Stimulated activated CD4-positive, alpha-beta T cell treated with anti-CD3 and anti-CD28 coated beads, Interleukin-15, amount 100 ng/mL, for 24 hours (primary cell): ENCODE measurements at regions not wholly inside any gene's neighbourhood (a gene's known extent, or its start where the extent isn't known, plus 50 kb on each side); places are given as distances from the start of the nearest gene placed in this dataset.

ENCODE experiments used
- DNase-seq: peaks from one replicate; pipeline ENCODE4 v3.0.0-alpha.2; 2020

- no peak for DNase-seq
Measured at GRCh38 chr21:20308586-20309315, 689.5 kb upstream of the NCAM2 start.

- DNase-seq: no peak
Measured at GRCh38 chr21:20311234-20311787, 686.9 kb upstream of the NCAM2 start.

- no peak for DNase-seq
Measured at GRCh38 chr21:20313013-20313412, 685.2 kb upstream of the NCAM2 start.

GRCh38 chr21:20315042-20315441, 683.2 kb upstream of the NCAM2 start:
- no peak for DNase-seq

- no peak for DNase-seq
Measured at GRCh38 chr21:20329636-20330035, 668.6 kb upstream of the NCAM2 start.

GRCh38 chr21:20330652-20331051, 667.6 kb upstream of the NCAM2 start:
- no peak for DNase-seq

GRCh38 chr21:20334585-20334984, 663.6 kb upstream of the NCAM2 start:
- DNase-seq: no peak

- no peak for DNase-seq
Measured at GRCh38 chr21:20341431-20341830, 656.8 kb upstream of the NCAM2 start.

- DNase-seq: no peak
Measured at GRCh38 chr21:20343186-20343585, 655.0 kb upstream of the NCAM2 start.

GRCh38 chr21:20351138-20351537, 647.1 kb upstream of the NCAM2 start:
- no peak for DNase-seq

GRCh38 chr21:20353351-20353750, 644.9 kb upstream of the NCAM2 start:
- no peak for DNase-seq

- no peak for DNase-seq
Measured at GRCh38 chr21:20373031-20373430, 625.2 kb upstream of the NCAM2 start.

- no peak for DNase-seq
Measured at GRCh38 chr21:20377250-20377649, 621.0 kb upstream of the NCAM2 start.

- no peak for DNase-seq
Measured at GRCh38 chr21:20388400-20388799, 609.8 kb upstream of the NCAM2 start.

GRCh38 chr21:20396798-20397197, 601.4 kb upstream of the NCAM2 start:
- no peak for DNase-seq

- DNase-seq: no peak
Measured at GRCh38 chr21:20404915-20405314, 593.3 kb upstream of the NCAM2 start.

- DNase-seq: no peak
Measured at GRCh38 chr21:20418353-20418752, 579.9 kb upstream of the NCAM2 start.

GRCh38 chr21:20419772-20420171, 578.4 kb upstream of the NCAM2 start:
- no peak for DNase-seq

GRCh38 chr21:20424943-20425342, 573.3 kb upstream of the NCAM2 start:
- DNase-seq: no peak

- DNase-seq: no peak
Measured at GRCh38 chr21:20425856-20426255, 572.4 kb upstream of the NCAM2 start.

GRCh38 chr21:20440338-20440737, 557.9 kb upstream of the NCAM2 start:
- no peak for DNase-seq

- DNase-seq: no peak
Measured at GRCh38 chr21:20443558-20444155, 554.6 kb upstream of the NCAM2 start.

GRCh38 chr21:20445971-20446370, 552.2 kb upstream of the NCAM2 start:
- no peak for DNase-seq

- DNase-seq: no peak
Measured at GRCh38 chr21:20451046-20451445, 547.2 kb upstream of the NCAM2 start.

- DNase-seq: no peak
Measured at GRCh38 chr21:20452935-20453334, 545.3 kb upstream of the NCAM2 start.
